Testis (tissue), 2 donors: ENCODE measurements at regions not wholly inside any gene's neighbourhood (a gene's known extent, or its start where the extent isn't known, plus 50 kb on each side); places are given as distances from the start of the nearest gene placed in this dataset.

Source experiments
- DNase-seq: peaks from one replicate; pipeline ENCODE4 v3.0.0-alpha.2; 2019
- H3K27ac ChIP-seq, 2 donors: fragments of 200-600 bp; sonication (generic); one replicate each; pipeline ENCODE4 v1.5.1; 2019
- H3K27me3 ChIP-seq: fragments of 200-600 bp; sonication (generic); one replicate; pipeline ENCODE4 v1.5.1; 2019
- H3K36me3 ChIP-seq: fragments of 200-600 bp; sonication (generic); one replicate; pipeline ENCODE4 v1.5.1; 2017; ENCODE audit warnings: low read depth; ENCODE audit errors: missing control alignments
- H3K4me1 ChIP-seq: fragments of 200-600 bp; sonication (generic); one replicate; pipeline ENCODE4 v1.5.1; 2019
- H3K4me3 ChIP-seq, 2 donors: fragments of 200-600 bp; sonication (generic); one replicate each; pipeline ENCODE4 v1.5.1; 2017 to 2019
- H3K9me3 ChIP-seq: fragments of 200-600 bp; sonication (generic); one replicate; pipeline ENCODE4 v1.5.1; 2017
- POLR2A ChIP-seq: fragments of 450-650 bp; IDR thresholded peaks from one replicate; pipeline ENCODE4 v1.6.1; 2017; ENCODE audit warnings: antibody characterized with exemption, mild to moderate bottlenecking, moderate library complexity
- WGBS, 2 donors: methylation state at CpG; one replicate each; pipeline ENCODE4 v1.1.5; 2018; 5-methylcytosine and 5-hydroxymethylcytosine counted together
- intact Hi-C: fragments of 100-400 bp; cut with DNase I; formaldehyde crosslinking; loops from one replicate; pipeline ENCODE4 v1.15.1; 2023; ENCODE audit warnings: low total_unique reads
- TF ChIP-seq, protein P1 (sequence below), 3 experiments: fragments of 450-650 bp in 2 of 3; fragments of 200-600 bp in 1 of 3; sonication (generic) in 1 of 3; IDR thresholded peaks; one replicate each; pipeline ENCODE4 v1.5.1; 2016 to 2019; ENCODE audit warnings: antibody characterized with exemption in 3 of 3, mild to moderate bottlenecking in 2 of 3, moderate library complexity in 1 of 3

GRCh38 chr18:47389210-47389609, 137.8 kb upstream of the SKOR2 start:
- intact Hi-C loops, result no loop called here
- WGBS, 2 donors, result 34 to 36% methylated on average over 2 of the region's 2 CpGs
- Histone ChIP-seq H3K9me3 (no peaks in the 10 kb centered on the region), H3K27me3 (no peaks in the 10 kb centered on the region), H3K4me1 (no peaks in the 10 kb centered on the region), H3K4me3 (no peak overlapping the region), H3K27ac (no peak overlapping the region), H3K36me3 (no peaks in the 10 kb centered on the region)
- TF ChIP-seq POLR2A, result no peak
- TF ChIP-seq, protein P1, sequence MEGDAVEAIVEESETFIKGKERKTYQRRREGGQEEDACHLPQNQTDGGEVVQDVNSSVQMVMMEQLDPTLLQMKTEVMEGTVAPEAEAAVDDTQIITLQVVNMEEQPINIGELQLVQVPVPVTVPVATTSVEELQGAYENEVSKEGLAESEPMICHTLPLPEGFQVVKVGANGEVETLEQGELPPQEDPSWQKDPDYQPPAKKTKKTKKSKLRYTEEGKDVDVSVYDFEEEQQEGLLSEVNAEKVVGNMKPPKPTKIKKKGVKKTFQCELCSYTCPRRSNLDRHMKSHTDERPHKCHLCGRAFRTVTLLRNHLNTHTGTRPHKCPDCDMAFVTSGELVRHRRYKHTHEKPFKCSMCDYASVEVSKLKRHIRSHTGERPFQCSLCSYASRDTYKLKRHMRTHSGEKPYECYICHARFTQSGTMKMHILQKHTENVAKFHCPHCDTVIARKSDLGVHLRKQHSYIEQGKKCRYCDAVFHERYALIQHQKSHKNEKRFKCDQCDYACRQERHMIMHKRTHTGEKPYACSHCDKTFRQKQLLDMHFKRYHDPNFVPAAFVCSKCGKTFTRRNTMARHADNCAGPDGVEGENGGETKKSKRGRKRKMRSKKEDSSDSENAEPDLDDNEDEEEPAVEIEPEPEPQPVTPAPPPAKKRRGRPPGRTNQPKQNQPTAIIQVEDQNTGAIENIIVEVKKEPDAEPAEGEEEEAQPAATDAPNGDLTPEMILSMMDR (IDR thresholded peaks at IDR 0.05), result no peak
- no peak for DNase-seq

GRCh38 chr18:47387864-47388263, 136.4 kb upstream of the SKOR2 start:
- no peaks in the 10 kb centered on the region for H3K27me3 ChIP-seq
- no peaks in the 10 kb centered on the region for H3K9me3 ChIP-seq
- TF ChIP-seq POLR2A, result no peak
- TF ChIP-seq, protein P1 (IDR thresholded peaks at IDR 0.05), result no peak
- H3K4me3 ChIP-seq, result no peak overlapping the region
- H3K36me3 ChIP-seq, result no peaks in the 10 kb centered on the region
- intact Hi-C loops, result no loop called here
- no peak overlapping the region for H3K27ac ChIP-seq
- no peaks in the 10 kb centered on the region for H3K4me1 ChIP-seq
- DNase-seq, result no peak

GRCh38 chr18:47383729-47384128, 132.3 kb upstream of the SKOR2 start:
- Histone ChIP-seq H3K27ac (no peak overlapping the region), H3K27me3 (no peaks in the 10 kb centered on the region), H3K9me3 (no peaks in the 10 kb centered on the region), H3K4me3 (no peak overlapping the region), H3K36me3 (no peaks in the 10 kb centered on the region), H3K4me1 (no peaks in the 10 kb centered on the region)
- no peak for DNase-seq
- intact Hi-C loops, result no loop called here
- TF ChIP-seq POLR2A, result no peak
- TF ChIP-seq, protein P1 (IDR thresholded peaks at IDR 0.05), result no peak
- 73 to 100% methylated on average over 1 of the region's 1 CpG for WGBS, 2 donors

DNA sequence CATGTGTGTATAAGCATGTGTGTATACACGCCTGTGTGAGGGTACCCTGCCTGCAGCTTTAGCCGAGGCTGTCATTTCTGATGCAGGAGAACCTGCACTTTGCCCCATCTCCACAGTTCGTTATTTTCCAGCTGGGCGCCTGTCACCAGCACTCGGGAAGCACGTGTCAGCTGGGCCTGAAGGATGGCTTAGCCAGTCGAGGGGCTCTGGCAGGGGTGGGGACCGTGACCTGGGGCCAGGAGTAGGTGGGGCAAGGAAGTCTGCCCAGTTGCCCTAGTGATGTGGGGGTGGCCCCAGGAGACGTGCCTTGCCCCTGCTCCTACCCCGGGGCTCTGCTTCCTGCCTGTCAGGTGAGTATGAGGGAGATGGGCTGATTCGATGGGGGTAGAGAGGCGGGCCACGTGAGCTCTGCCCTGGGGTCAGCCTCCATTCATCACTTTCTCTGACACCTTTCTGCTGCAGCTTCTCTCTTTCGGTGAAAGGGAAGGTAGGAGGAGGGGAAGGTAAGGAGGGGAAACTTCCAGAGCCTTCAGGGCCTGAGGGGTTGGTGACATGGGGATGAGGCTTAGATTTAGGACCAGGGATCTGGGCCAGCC, 130.6 kb upstream of the SKOR2 start:
- intact Hi-C loops, result no loop called here
- Histone ChIP-seq H3K27me3 (no peaks in the 10 kb centered on the region), H3K4me3 (no peak overlapping the region), H3K4me1 (no peaks in the 10 kb centered on the region), H3K9me3 (no peaks in the 10 kb centered on the region), H3K36me3 (no peaks in the 10 kb centered on the region), H3K27ac (no peak overlapping the region)
- DNase-seq, result no peak
- TF ChIP-seq, protein P1 (IDR thresholded peaks at IDR 0.05), result no peak
- no peak for TF ChIP-seq POLR2A
- 27 to 36% methylated on average over 8 to 13 of the region's 14 CpGs for WGBS, 2 donors

DNA sequence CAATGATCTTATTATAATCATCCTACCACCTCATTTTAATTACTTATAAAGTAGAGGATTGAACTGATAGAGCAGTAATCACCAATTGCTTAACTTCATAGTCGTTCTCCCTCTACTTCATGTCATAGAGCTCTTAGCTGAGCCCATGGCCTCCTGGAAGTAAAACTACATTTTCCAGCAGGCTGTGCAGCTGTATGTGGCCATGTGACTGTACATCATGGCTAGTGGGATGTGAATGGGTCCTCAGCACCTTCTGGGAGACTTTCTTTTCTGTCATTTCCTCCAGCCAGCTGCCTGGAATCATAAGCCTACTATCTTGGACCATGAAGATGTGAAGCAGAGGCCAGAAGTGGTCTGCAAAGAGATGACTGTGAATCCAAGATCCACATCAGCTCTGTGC, 128.7 kb upstream of the SKOR2 start:
- DNase-seq, result no peak
- TF ChIP-seq, protein P1 (IDR thresholded peaks at IDR 0.05), result no peak
- TF ChIP-seq POLR2A, result no peak
- no peak overlapping the region for H3K4me3 ChIP-seq
- no peaks in the 10 kb centered on the region for H3K4me1 ChIP-seq
- no peaks in the 10 kb centered on the region for H3K27me3 ChIP-seq
- no peak overlapping the region for H3K27ac ChIP-seq
- no peaks in the 10 kb centered on the region for H3K36me3 ChIP-seq
- intact Hi-C loops, result no loop called here
- H3K9me3 ChIP-seq, result no peaks in the 10 kb centered on the region
- 74 to 82% methylated on average over 1 of the region's 1 CpG for WGBS, 2 donors
